Vagina (tissue), 2 donors: ENCODE measurements at regions not wholly inside any gene's neighbourhood (a gene's known extent, or its start where the extent isn't known, plus 50 kb on each side); places are given as distances from the start of the nearest gene placed in this dataset.
A peak's percentile ranks its signal among the peaks of the same experiment; 100 is the strongest.

Experiments
- DNase-seq, 2 donors: peaks; one replicate each; pipeline ENCODE4 v3.0.0-alpha.2; 2017; ENCODE audit errors: extremely low spot score in 2 of 2
- H3K27ac ChIP-seq: fragments of 200-600 bp; sonication (generic); one replicate; pipeline ENCODE4 v1.5.1; 2019
- H3K27me3 ChIP-seq: fragments of 200-600 bp; sonication (generic); one replicate; pipeline ENCODE4 v1.5.1; 2019
- H3K36me3 ChIP-seq, 2 donors: fragments of 200-600 bp; sonication (generic); one replicate each; pipeline ENCODE4 v1.5.1; 2017 to 2019
- H3K4me1 ChIP-seq: fragments of 200-600 bp; sonication (generic); one replicate; pipeline ENCODE4 v1.5.1; 2019
- H3K4me3 ChIP-seq, 2 donors: fragments of 200-600 bp; sonication (generic); 1 replicate in 1 of 2; 2 replicates in 1 of 2; pipeline ENCODE4 v1.5.1; 2016 to 2019
- H3K9me3 ChIP-seq: fragments of 200-600 bp; sonication (generic); one replicate; pipeline ENCODE4 v1.5.1; 2019
- CTCF ChIP-seq, 3 experiments: fragments of 450-650 bp in 2 of 3; fragments of 200-600 bp in 1 of 3; sonication (generic) in 1 of 3; IDR thresholded peaks; one replicate each; pipeline ENCODE4 v1.5.1; 2017 to 2019; ENCODE audit warnings: antibody characterized with exemption in 3 of 3, mild to moderate bottlenecking in 2 of 3, moderate library complexity in 2 of 3
- POLR2A ChIP-seq, 2 donors: fragments of 450-650 bp; IDR thresholded peaks; one replicate each; pipeline ENCODE4 v1.6.1; 2017; ENCODE audit warnings: antibody characterized with exemption in 2 of 2, mild to moderate bottlenecking in 2 of 2, moderate library complexity in 2 of 2
- POLR2AphosphoS5 ChIP-seq, 2 donors: sonication (generic); formaldehyde crosslinking; IDR thresholded peaks; one replicate each; pipeline ENCODE4 v1.9.0; 2017; ENCODE audit warnings: antibody characterized with exemption in 2 of 2, mild to moderate bottlenecking in 2 of 2, low read depth in 1 of 2; ENCODE audit not compliant: insufficient read depth in 1 of 2
- intact Hi-C: fragments of 100-400 bp; cut with DNase I; formaldehyde crosslinking; loops from one replicate; pipeline ENCODE4 v1.15.1; 2023

GRCh38 chr2:217326238-217327022 is 466.6 kb upstream of the TNP1 start:
- TF ChIP-seq CTCF (IDR thresholded peaks at IDR 0.05) (no peak), POLR2A (IDR thresholded peaks at IDR 0.05) (no peak), POLR2AphosphoS5 (IDR thresholded peaks at IDR 0.05; ENCODE audit: insufficient read depth in 1 of 2, low read depth in 1 of 2) (no peak)
- H3K36me3 ChIP-seq: no peaks in the 10 kb centered on the region
- peaks cover 2% of the 10 kb centered on the region for H3K4me1 ChIP-seq
- no peaks in the 10 kb centered on the region for H3K27me3 ChIP-seq
- no peak for DNase-seq
- no peak overlapping the region for H3K27ac ChIP-seq
- no peaks in the 10 kb centered on the region for H3K9me3 ChIP-seq
- no peak overlapping the region for H3K4me3 ChIP-seq
- intact Hi-C loops: no loop called here

- H3K9me3 ChIP-seq: no peaks in the 10 kb centered on the region
- H3K27me3 ChIP-seq: no peaks in the 10 kb centered on the region
- no peak overlapping the region for H3K4me3 ChIP-seq
- H3K36me3 ChIP-seq: no peaks in the 10 kb centered on the region
- intact Hi-C loops: no loop called here
- no peak for DNase-seq
- no peaks in the 10 kb centered on the region for H3K4me1 ChIP-seq
- TF ChIP-seq POLR2A (IDR thresholded peaks at IDR 0.05) (no peak), CTCF (IDR thresholded peaks at IDR 0.05) (no peak), POLR2AphosphoS5 (IDR thresholded peaks at IDR 0.05; ENCODE audit: insufficient read depth in 1 of 2, low read depth in 1 of 2) (no peak)
- H3K27ac ChIP-seq: no peak overlapping the region
Observed at GRCh38 chr2:217325816-217326215, 466.0 kb upstream of the TNP1 start.

- no peaks in the 10 kb centered on the region for H3K36me3 ChIP-seq
- no peaks in the 10 kb centered on the region for H3K9me3 ChIP-seq
- no peak for TF ChIP-seq POLR2A (IDR thresholded peaks at IDR 0.05)
- no peak for TF ChIP-seq POLR2AphosphoS5 (IDR thresholded peaks at IDR 0.05; ENCODE audit: insufficient read depth in 1 of 2, low read depth in 1 of 2)
- TF ChIP-seq CTCF (IDR thresholded peaks at IDR 0.05): no peak
- H3K27me3 ChIP-seq: no peaks in the 10 kb centered on the region
- H3K27ac ChIP-seq: no peak overlapping the region
- intact Hi-C loops: no loop called here
- no peak for DNase-seq
- H3K4me3 ChIP-seq: no peak overlapping the region
- H3K4me1 ChIP-seq: no peaks in the 10 kb centered on the region
Observed at GRCh38 chr2:217325251-217325650, 465.4 kb upstream of the TNP1 start.

- H3K4me1 ChIP-seq: peaks cover 6% of the 10 kb centered on the region
- no peak overlapping the region for H3K4me3 ChIP-seq
- intact Hi-C loops: no loop called here
- no peak overlapping the region for H3K27ac ChIP-seq
- no peaks in the 10 kb centered on the region for H3K27me3 ChIP-seq
- no peaks in the 10 kb centered on the region for H3K36me3 ChIP-seq
- no peak for TF ChIP-seq CTCF (IDR thresholded peaks at IDR 0.05)
- no peak for TF ChIP-seq POLR2AphosphoS5 (IDR thresholded peaks at IDR 0.05; ENCODE audit: insufficient read depth in 1 of 2, low read depth in 1 of 2)
- no peak for TF ChIP-seq POLR2A (IDR thresholded peaks at IDR 0.05)
- H3K9me3 ChIP-seq: no peaks in the 10 kb centered on the region
- DNase-seq: no peak
Observed at GRCh38 chr2:217316743-217317142, 456.9 kb upstream of the TNP1 start.

- DNase-seq: no peak
- no peaks in the 10 kb centered on the region for H3K9me3 ChIP-seq
- peak overlapping the region; percentile 54 for H3K27ac ChIP-seq
- no peak for TF ChIP-seq CTCF (IDR thresholded peaks at IDR 0.05)
- no peak for TF ChIP-seq POLR2A (IDR thresholded peaks at IDR 0.05)
- TF ChIP-seq POLR2AphosphoS5 (IDR thresholded peaks at IDR 0.05; ENCODE audit: insufficient read depth in 1 of 2, low read depth in 1 of 2): no peak
- intact Hi-C loops: no loop called here
- peaks cover 6% of the 10 kb centered on the region for H3K4me1 ChIP-seq
- H3K36me3 ChIP-seq: no peaks in the 10 kb centered on the region
- H3K27me3 ChIP-seq: no peaks in the 10 kb centered on the region
- no peak overlapping the region for H3K4me3 ChIP-seq
Observed at GRCh38 chr2:217314021-217314460, 454.2 kb upstream of the TNP1 start.
